Sigmoid colon (tissue), 4 donors: ENCODE measurements at regions not wholly inside any gene's neighbourhood (a gene's known extent, or its start where the extent isn't known, plus 50 kb on each side); places are given as distances from the start of the nearest gene placed in this dataset.

ENCODE experiments used
- CTCF ChIP-seq, 4 experiments: fragments of 450-650 bp in 3 of 4; fragments of 200-600 bp in 1 of 4; IDR thresholded peaks; one replicate each; pipeline ENCODE4 v1.5.1; 2016 to 2019; ENCODE audit warnings: antibody characterized with exemption in 4 of 4, mild to moderate bottlenecking in 3 of 4, moderate library complexity in 2 of 4
- EP300 ChIP-seq, 4 donors: sonication (generic); formaldehyde crosslinking; IDR thresholded peaks; one replicate each; pipeline ENCODE4 v1.6.1; 2017; ENCODE audit warnings: antibody characterized with exemption in 4 of 4
- POLR2A ChIP-seq, 2 donors: fragments of 450-650 bp; IDR thresholded peaks; one replicate each; pipeline ENCODE4 v1.6.1; 2016; ENCODE audit warnings: antibody characterized with exemption in 2 of 2, mild to moderate bottlenecking in 2 of 2, moderate library complexity in 2 of 2
- POLR2AphosphoS5 ChIP-seq, 4 donors: sonication (generic); formaldehyde crosslinking; IDR thresholded peaks; one replicate each; pipeline ENCODE4 v1.6.1; 2017; ENCODE audit warnings: antibody characterized with exemption in 4 of 4

DNA sequence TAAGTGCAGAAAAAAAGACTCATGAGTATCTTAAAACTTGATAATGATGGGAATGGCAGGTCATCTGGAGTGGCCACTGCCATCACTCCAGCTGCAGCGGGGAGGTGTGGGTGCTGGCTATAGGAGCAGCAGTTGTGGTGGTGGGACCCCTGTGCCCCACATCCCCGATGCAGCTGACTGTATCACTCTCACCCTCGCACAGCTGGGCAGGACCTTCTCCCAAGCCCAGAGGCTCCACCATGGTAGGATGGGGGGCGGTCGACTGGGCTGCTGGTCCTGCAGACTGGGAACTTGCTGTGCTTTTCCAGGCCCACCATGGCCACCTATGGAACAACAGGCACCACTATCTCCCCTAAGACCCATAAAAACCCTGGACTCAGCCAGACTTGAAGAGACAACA is 844.4 kb downstream of the SORCS1 start:
- TF ChIP-seq CTCF (IDR thresholded peaks at IDR 0.05), result no peak
- no peak for TF ChIP-seq EP300 (IDR thresholded peaks at IDR 0.05)
- no peak for TF ChIP-seq POLR2A (IDR thresholded peaks at IDR 0.05)
- no peak for TF ChIP-seq POLR2AphosphoS5 (IDR thresholded peaks at IDR 0.05)
